ENCODE measurements at regions not wholly inside any gene's neighbourhood (a gene's known extent, or its start where the extent isn't known, plus 50 kb on each side); places are given as distances from the start of the nearest gene placed in this dataset.

DNA sequence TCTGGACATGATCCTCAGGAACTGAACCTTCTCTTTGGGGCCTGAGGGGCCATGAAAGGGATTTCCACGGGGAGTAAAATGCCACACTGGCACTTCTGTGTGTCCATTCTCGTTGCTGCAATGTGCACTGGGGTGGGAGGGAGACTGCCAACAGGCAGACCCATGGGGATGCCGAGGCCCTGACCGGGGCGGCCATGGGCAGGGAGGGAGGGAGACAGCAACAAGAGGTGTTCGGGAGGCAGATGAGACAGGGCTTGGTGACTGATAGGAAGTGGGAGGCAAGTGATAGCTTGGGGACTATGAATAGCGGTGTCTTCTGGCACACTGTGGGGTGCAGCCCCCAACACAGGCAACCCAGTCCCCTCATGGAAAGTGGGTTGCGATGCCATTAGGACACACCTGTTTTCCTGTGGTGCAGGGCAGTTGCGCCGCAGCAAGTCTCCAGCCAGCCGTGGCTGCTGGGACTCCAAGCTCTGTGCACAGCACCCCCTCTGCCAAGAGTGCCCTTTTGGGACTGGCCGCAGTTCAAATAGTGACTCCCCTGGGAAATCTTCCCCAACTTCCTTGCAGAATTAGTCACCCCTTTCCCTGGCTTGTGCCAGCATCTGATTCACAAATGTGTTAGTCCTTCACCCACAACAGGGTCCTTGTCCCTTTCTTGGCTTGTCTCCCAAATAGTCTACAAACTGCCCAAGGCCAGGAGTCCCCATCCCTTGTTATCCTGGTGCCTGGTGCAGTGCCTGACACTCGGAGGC, 88.8 kb downstream of the CHST1 start:
- TF ChIP-seq, protein P1, sequence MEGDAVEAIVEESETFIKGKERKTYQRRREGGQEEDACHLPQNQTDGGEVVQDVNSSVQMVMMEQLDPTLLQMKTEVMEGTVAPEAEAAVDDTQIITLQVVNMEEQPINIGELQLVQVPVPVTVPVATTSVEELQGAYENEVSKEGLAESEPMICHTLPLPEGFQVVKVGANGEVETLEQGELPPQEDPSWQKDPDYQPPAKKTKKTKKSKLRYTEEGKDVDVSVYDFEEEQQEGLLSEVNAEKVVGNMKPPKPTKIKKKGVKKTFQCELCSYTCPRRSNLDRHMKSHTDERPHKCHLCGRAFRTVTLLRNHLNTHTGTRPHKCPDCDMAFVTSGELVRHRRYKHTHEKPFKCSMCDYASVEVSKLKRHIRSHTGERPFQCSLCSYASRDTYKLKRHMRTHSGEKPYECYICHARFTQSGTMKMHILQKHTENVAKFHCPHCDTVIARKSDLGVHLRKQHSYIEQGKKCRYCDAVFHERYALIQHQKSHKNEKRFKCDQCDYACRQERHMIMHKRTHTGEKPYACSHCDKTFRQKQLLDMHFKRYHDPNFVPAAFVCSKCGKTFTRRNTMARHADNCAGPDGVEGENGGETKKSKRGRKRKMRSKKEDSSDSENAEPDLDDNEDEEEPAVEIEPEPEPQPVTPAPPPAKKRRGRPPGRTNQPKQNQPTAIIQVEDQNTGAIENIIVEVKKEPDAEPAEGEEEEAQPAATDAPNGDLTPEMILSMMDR (IDR thresholded peaks at IDR 0.05) = no peak
- TF ChIP-seq POLR2A (IDR thresholded peaks at IDR 0.05) = no peak

Data from body of pancreas (tissue), 4 donors.